ENCODE measurements at regions not wholly inside any gene's neighbourhood (a gene's known extent, or its start where the extent isn't known, plus 50 kb on each side); places are given as distances from the start of the nearest gene placed in this dataset.

- TF ChIP-seq ZBTB44 (tag by site-specific recombination; IDR thresholded peaks at IDR 0.05): no peak
- no peak for TF ChIP-seq KLF9 (tag by site-specific recombination; IDR thresholded peaks at IDR 0.05; ENCODE audit: low read depth)
- peak; percentile 68; the same call in 1 of the 2 replicates for TF ChIP-seq ZFP37 (tag by site-specific recombination; IDR thresholded peaks at IDR 0.05)
- no peak for TF ChIP-seq ZNF350 (tag by site-specific recombination; IDR thresholded peaks at IDR 0.05)
- TF ChIP-seq ZNF501 (tag by site-specific recombination; IDR thresholded peaks at IDR 0.05): peak; percentile 67
- peak; percentile 82 for TF ChIP-seq ZNF10 (tag by site-specific recombination; IDR thresholded peaks at IDR 0.05)
- no peak for TF ChIP-seq ZNF148 (tag by site-specific recombination; IDR thresholded peaks at IDR 0.05; ENCODE audit: borderline replicate concordance)
- peak; percentile 43; the same call in 1 of the 2 replicates for TF ChIP-seq ZNF518A (tag by site-specific recombination; conservative IDR thresholded peaks at IDR 0.05; ENCODE audit: low read depth)
- 0 out of 2 replicates have a peak, but pooled peaks have one; percentile 13 for TF ChIP-seq KLF16 (tag by site-specific recombination; IDR thresholded peaks at IDR 0.05)
- no peak for TF ChIP-seq GLI2 (tag by site-specific recombination; IDR thresholded peaks at IDR 0.05; ENCODE audit: borderline replicate concordance, low read depth)
Measured at GRCh38 chr14:76640923-76641395, 120.3 kb upstream of the VASH1 start (continued).

- POLR2A ChIA-PET: no interaction called here
- CTCF ChIA-PET: interaction anchor here (0.9 to 1.6 kb wide), 3 partner anchors 9 to 933 kb away, joined by 3 to 5 read pairs (median 4); no protein-coding TSS in a partner anchor
- H3K4me3 ChIP-seq (ENCODE audit: low read depth, low read length): no peak overlapping the region
Measured at GRCh38 chr14:76641541-76641940, 119.7 kb upstream of the VASH1 start.

GRCh38 chr14:76643887-76644286 lies 117.4 kb upstream of the VASH1 start:
- H3K36me3 ChIP-seq (ENCODE audit: control insufficient read depth in 2 of 2, insufficient read depth in 1 of 2, low read length in 2 of 2): no peaks in the 10 kb centered on the region
- H3K27ac ChIP-seq (ENCODE audit: extremely low read depth, low read depth, low read length): no peak overlapping the region
- POLR2A ChIA-PET: no interaction called here
- no peak overlapping the region for H3K4me3 ChIP-seq (ENCODE audit: low read depth, low read length)
- peaks cover 2% of the 10 kb centered on the region; the same call in 1 of the 2 replicates for H3K4me1 ChIP-seq (ENCODE audit: control insufficient read depth, insufficient read depth, low read length)
- no peaks in the 10 kb centered on the region for H3K9me3 ChIP-seq (ENCODE audit: control insufficient read depth, insufficient read depth, low read depth, low read length)
- TF ChIP-seq ZNF76 (tag by site-specific recombination; IDR thresholded peaks at IDR 0.05; ENCODE audit: borderline replicate concordance, low read depth) (no peak), ZSCAN30 (tag by site-specific recombination; IDR thresholded peaks at IDR 0.05) (no peak), KLF16 (tag by site-specific recombination; IDR thresholded peaks at IDR 0.05) (no peak), ZNF391 (tag by site-specific recombination; IDR thresholded peaks at IDR 0.05; ENCODE audit: borderline replicate concordance, low read depth) (no peak), ZNF629 (tag by site-specific recombination; IDR thresholded peaks at IDR 0.05) (no peak), ZNF37A (tag by site-specific recombination; IDR thresholded peaks at IDR 0.05) (no peak), HOXA7 (CRISPR knock-in tag; IDR thresholded peaks at IDR 0.05; ENCODE audit: borderline replicate concordance) (no peak)
- CTCF ChIA-PET: interaction anchor here (0.6 to 6.3 kb wide), 6 partner anchors 10 to 934 kb away, joined by 3 to 80 read pairs (median 4); no protein-coding TSS in a partner anchor

More at GRCh38 chr14:76641541-76641940, 119.7 kb upstream of the VASH1 start:
- no peaks in the 10 kb centered on the region for H3K9me3 ChIP-seq (ENCODE audit: control insufficient read depth, insufficient read depth, low read depth, low read length)
- TF ChIP-seq MZF1 (tag by site-specific recombination; IDR thresholded peaks at IDR 0.05; ENCODE audit: borderline replicate concordance): no peak
- peak; percentile 78 for TF ChIP-seq ZNF548 (tag by site-specific recombination; IDR thresholded peaks at IDR 0.05)
- no peak overlapping the region for H3K27ac ChIP-seq (ENCODE audit: extremely low read depth, low read depth, low read length)
- H3K36me3 ChIP-seq (ENCODE audit: control insufficient read depth in 2 of 2, insufficient read depth in 1 of 2, low read length in 2 of 2): no peaks in the 10 kb centered on the region
- H3K4me1 ChIP-seq (ENCODE audit: control insufficient read depth, insufficient read depth, low read length): peaks cover 2% of the 10 kb centered on the region; the same call in 1 of the 2 replicates
